ENCODE measurements at regions not wholly inside any gene's neighbourhood (a gene's known extent, or its start where the extent isn't known, plus 50 kb on each side); places are given as distances from the start of the nearest gene placed in this dataset.

DNA sequence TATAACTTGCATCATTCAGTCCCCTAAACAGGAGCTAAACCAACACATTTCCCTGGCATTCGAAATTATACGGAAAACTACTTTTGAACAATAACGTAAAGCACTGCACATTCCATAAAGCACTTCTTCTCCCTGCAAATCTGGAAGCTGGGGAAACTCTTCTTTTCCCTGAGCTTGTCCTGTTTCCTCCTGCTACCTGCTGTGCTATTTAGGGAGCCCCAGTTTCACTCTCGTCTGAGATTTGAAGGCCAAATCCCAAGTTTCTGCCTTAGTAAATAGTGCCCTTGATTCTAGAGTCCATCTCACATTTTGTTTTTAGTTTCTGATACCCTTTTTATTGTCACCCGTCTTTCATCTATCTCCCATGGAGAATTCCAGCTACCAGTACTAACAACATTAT lies 67.7 kb upstream of the OSR1 start:
- Histone ChIP-seq H3K4me3 (no peak overlapping the region), H3K79me2 (ENCODE audit: control insufficient read depth, insufficient read depth, low read length) (no peaks in the 10 kb centered on the region), H3K36me3 (ENCODE audit: control insufficient read depth in 2 of 2, insufficient read depth in 2 of 2, low read length in 1 of 2) (no peaks in the 10 kb centered on the region), H3K27me3 (replicated peaks in 1 of 2; ENCODE audit: control insufficient read depth in 2 of 2, insufficient read depth in 2 of 2, low read length in 1 of 2) (no peaks in the 10 kb centered on the region; a peak in 1 of 4 replicates), H3K9ac (ENCODE audit: control insufficient read depth, insufficient read depth, low read length) (no peak overlapping the region), H2AFZ (ENCODE audit: control insufficient read depth, low read depth, low read length) (no peak overlapping the region), H3K27ac (ENCODE audit: control insufficient read depth, insufficient read depth) (no peak overlapping the region), H3K4me2 (ENCODE audit: control insufficient read depth, insufficient read depth) (no peak overlapping the region), H3K4me1 (ENCODE audit: control insufficient read depth, insufficient read depth, low read length) (no peaks in the 10 kb centered on the region), H4K20me1 (ENCODE audit: control insufficient read depth, insufficient read depth) (no peaks in the 10 kb centered on the region), H3K9me3 (replicated peaks; ENCODE audit: control insufficient read depth, insufficient read depth, low read length) (no peaks in the 10 kb centered on the region)
- RAD21 ChIA-PET (ENCODE audit: unreplicated experiment) = no interaction called here
- SMC1A ChIA-PET (ENCODE audit: uncharacterized antibody, unreplicated experiment) = no interaction called here
- DNase-seq (ENCODE audit: low read depth, low spot score) (no peak), ATAC-seq (no peak), FAIRE-seq (no peak)
- POLR2A ChIA-PET = no interaction called here
- TF ChIP-seq POLR2AphosphoS5 (IDR thresholded peaks at IDR 0.05; ENCODE audit: low read length) = no peak
- TF ChIP-seq MTA2 (IDR thresholded peaks at IDR 0.05; ENCODE audit: low read depth) = no peak
- TF ChIP-seq TAF1 (IDR thresholded peaks at IDR 0.05; ENCODE audit: borderline replicate concordance, low read depth, low read length) = no peak
- TF ChIP-seq WRNIP1 (IDR thresholded peaks at IDR 0.05; ENCODE audit: borderline replicate concordance, low read depth, low read length) = no peak
- TF ChIP-seq CBX3 (IDR thresholded peaks at IDR 0.05; ENCODE audit: borderline replicate concordance, low read depth) = no peak
- no peak for TF ChIP-seq SMARCA5 (IDR thresholded peaks at IDR 0.05)
- no peak for TF ChIP-seq ZNF384 (IDR thresholded peaks at IDR 0.05; ENCODE audit: borderline replicate concordance, low read depth, low read length)
- BruUV-seq (replicated peaks) = no TSS peak
- CTCF ChIA-PET = interaction anchor here (0.6 to 0.8 kb wide), 2 partner anchors 28 to 735 kb away, joined by 3 read pairs; no protein-coding TSS in a partner anchor
- in situ Hi-C loops (cut with MboI) (no loop called here), intact Hi-C loops (cut with micrococcal nuclease; ENCODE audit: unreplicated experiment) (no loop called here)
- 39% methylated on average over 5 of the region's 5 CpGs for WGBS (ENCODE audit: insufficient coverage, insufficient replicate concordance, low lambda C conversion rate, missing lambda C conversion rate)

DNA sequence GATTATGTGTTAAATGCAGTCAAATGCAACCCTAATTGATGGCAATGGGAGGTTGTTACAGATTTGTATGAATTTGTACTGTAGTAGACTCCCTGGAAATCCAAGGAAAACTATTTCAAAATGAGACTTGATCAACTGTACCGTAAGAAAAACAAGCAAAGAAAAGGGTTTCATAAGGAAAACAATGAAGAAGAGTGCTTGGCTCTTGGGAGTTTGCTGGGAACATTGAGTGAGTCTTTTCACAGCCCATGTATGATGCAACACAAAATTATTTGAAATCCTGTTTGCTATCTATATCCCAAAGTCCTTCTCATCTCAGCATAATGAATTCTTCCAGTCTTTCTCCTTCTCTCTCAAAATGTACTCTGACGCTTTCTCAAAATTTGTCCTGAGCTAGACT lies 67.0 kb upstream of the OSR1 start:
- H2AFZ ChIP-seq (ENCODE audit: control insufficient read depth, low read depth, low read length) = no peak overlapping the region
- 3% methylated on average over 2 of the region's 2 CpGs for WGBS (ENCODE audit: insufficient coverage, insufficient replicate concordance, low lambda C conversion rate, missing lambda C conversion rate)
- H3K9ac ChIP-seq (ENCODE audit: control insufficient read depth, insufficient read depth, low read length) = no peak overlapping the region
- H3K36me3 ChIP-seq (ENCODE audit: control insufficient read depth in 2 of 2, insufficient read depth in 2 of 2, low read length in 1 of 2) = no peaks in the 10 kb centered on the region
- H3K9me3 ChIP-seq (replicated peaks; ENCODE audit: control insufficient read depth, insufficient read depth, low read length) = no peaks in the 10 kb centered on the region
- POLR2A ChIA-PET = no interaction called here
- TF ChIP-seq SPI1 (IDR thresholded peaks at IDR 0.05; ENCODE audit: borderline replicate concordance, insufficient read depth, low read depth, low read length) = no peak
- H3K27me3 ChIP-seq (replicated peaks in 1 of 2; ENCODE audit: control insufficient read depth in 2 of 2, insufficient read depth in 2 of 2, low read length in 1 of 2) = no peaks in the 10 kb centered on the region; a peak in 1 of 4 replicates
- DNase-seq (ENCODE audit: low read depth, low spot score) (no peak), ATAC-seq (no peak), FAIRE-seq (no peak)
- H3K79me2 ChIP-seq (ENCODE audit: control insufficient read depth, insufficient read depth, low read length) = no peaks in the 10 kb centered on the region
- CTCF ChIA-PET = interaction anchor here (0.8 kb wide), 1 partner anchor 29 kb away, joined by 3 read pairs; no protein-coding TSS in a partner anchor
- H3K4me2 ChIP-seq (ENCODE audit: control insufficient read depth, insufficient read depth) = no peak overlapping the region
- intact Hi-C loops (cut with micrococcal nuclease; ENCODE audit: unreplicated experiment) = no loop called here
- SMC1A ChIA-PET (ENCODE audit: uncharacterized antibody, unreplicated experiment) = no interaction called here
- no peaks in the 10 kb centered on the region for H3K4me1 ChIP-seq (ENCODE audit: control insufficient read depth, insufficient read depth, low read length)
- BruUV-seq (replicated peaks) = no TSS peak
- H4K20me1 ChIP-seq (ENCODE audit: control insufficient read depth, insufficient read depth) = no peaks in the 10 kb centered on the region
- no peak overlapping the region for H3K27ac ChIP-seq (ENCODE audit: control insufficient read depth, insufficient read depth)
- RAD21 ChIA-PET (ENCODE audit: unreplicated experiment) = no interaction called here
- H3K4me3 ChIP-seq = no peak overlapping the region
- in situ Hi-C loops (cut with MboI) = no loop called here

Data from GM12878 (cell line).